ENCODE measurements at regions not wholly inside any gene's neighbourhood (a gene's known extent, or its start where the extent isn't known, plus 50 kb on each side); places are given as distances from the start of the nearest gene placed in this dataset.

GRCh38 chr1:191577213-191577612, 581.0 kb upstream of the RGS18 start:
- no peak for TF ChIP-seq POLR2AphosphoS5 (IDR thresholded peaks at IDR 0.05)
- TF ChIP-seq CTCF (IDR thresholded peaks at IDR 0.05), result no peak
- no peak for TF ChIP-seq POLR2A (IDR thresholded peaks at IDR 0.05)
- Histone ChIP-seq H3K9me3 (no peaks in the 10 kb centered on the region), H3K4me1 (no peaks in the 10 kb centered on the region), H3K27ac (no peak overlapping the region), H3K4me3 (no peak overlapping the region), H3K36me3 (no peaks in the 10 kb centered on the region), H3K27me3 (no peaks in the 10 kb centered on the region)
- intact Hi-C loops (cut with DNase I; ENCODE audit: low total_unique reads), result no loop called here
- no peak for DNase-seq (ENCODE audit: low spot score in 2 of 2)

- TF ChIP-seq CTCF (IDR thresholded peaks at IDR 0.05) (no peak), POLR2AphosphoS5 (IDR thresholded peaks at IDR 0.05) (no peak), POLR2A (IDR thresholded peaks at IDR 0.05) (no peak)
- H3K27me3 ChIP-seq, result no peaks in the 10 kb centered on the region
- no peaks in the 10 kb centered on the region for H3K36me3 ChIP-seq
- intact Hi-C loops (cut with DNase I; ENCODE audit: low total_unique reads), result no loop called here
- H3K4me1 ChIP-seq, result no peaks in the 10 kb centered on the region
- no peak overlapping the region for H3K27ac ChIP-seq
- H3K4me3 ChIP-seq, result no peak overlapping the region
- DNase-seq (ENCODE audit: low spot score in 2 of 2), result no peak
- H3K9me3 ChIP-seq, result no peaks in the 10 kb centered on the region
Measured at GRCh38 chr1:191578281-191578680, 580.0 kb upstream of the RGS18 start.

- H3K36me3 ChIP-seq, result no peaks in the 10 kb centered on the region
- H3K27ac ChIP-seq, result no peak overlapping the region
- no peaks in the 10 kb centered on the region for H3K27me3 ChIP-seq
- H3K9me3 ChIP-seq, result no peaks in the 10 kb centered on the region
- no peak for DNase-seq (ENCODE audit: low spot score in 2 of 2)
- intact Hi-C loops (cut with DNase I; ENCODE audit: low total_unique reads), result no loop called here
- TF ChIP-seq POLR2AphosphoS5 (IDR thresholded peaks at IDR 0.05), result no peak
- TF ChIP-seq CTCF (IDR thresholded peaks at IDR 0.05), result no peak
- TF ChIP-seq POLR2A (IDR thresholded peaks at IDR 0.05), result no peak
- H3K4me1 ChIP-seq, result no peaks in the 10 kb centered on the region
- H3K4me3 ChIP-seq, result no peak overlapping the region
Measured at GRCh38 chr1:191579019-191579418, 579.2 kb upstream of the RGS18 start.

GRCh38 chr1:191582169-191582568, 576.1 kb upstream of the RGS18 start:
- Histone ChIP-seq H3K9me3 (no peaks in the 10 kb centered on the region), H3K27me3 (no peaks in the 10 kb centered on the region), H3K4me3 (no peak overlapping the region), H3K4me1 (no peaks in the 10 kb centered on the region), H3K36me3 (no peaks in the 10 kb centered on the region), H3K27ac (no peak overlapping the region)
- DNase-seq (ENCODE audit: low spot score in 2 of 2), result no peak
- TF ChIP-seq POLR2AphosphoS5 (IDR thresholded peaks at IDR 0.05) (no peak), POLR2A (IDR thresholded peaks at IDR 0.05) (no peak), CTCF (IDR thresholded peaks at IDR 0.05) (no peak)
- intact Hi-C loops (cut with DNase I; ENCODE audit: low total_unique reads), result no loop called here

- TF ChIP-seq CTCF (IDR thresholded peaks at IDR 0.05) (no peak), POLR2A (IDR thresholded peaks at IDR 0.05) (no peak), POLR2AphosphoS5 (IDR thresholded peaks at IDR 0.05) (no peak)
- no peaks in the 10 kb centered on the region for H3K36me3 ChIP-seq
- H3K4me3 ChIP-seq, result no peak overlapping the region
- intact Hi-C loops (cut with DNase I; ENCODE audit: low total_unique reads), result no loop called here
- no peaks in the 10 kb centered on the region for H3K4me1 ChIP-seq
- DNase-seq (ENCODE audit: low spot score in 2 of 2), result no peak
- no peaks in the 10 kb centered on the region for H3K27me3 ChIP-seq
- no peaks in the 10 kb centered on the region for H3K9me3 ChIP-seq
- no peak overlapping the region for H3K27ac ChIP-seq
Measured at GRCh38 chr1:191585095-191585494, 573.2 kb upstream of the RGS18 start.
